Activated T-cell treated with anti-CD3 and anti-CD28 coated beads, Interleukin-2, amount 50 U/mL, for 1 hour (primary cell): ENCODE measurements at regions not wholly inside any gene's neighbourhood (a gene's known extent, or its start where the extent isn't known, plus 50 kb on each side); places are given as distances from the start of the nearest gene placed in this dataset.
"Not testable (repeated sequence)": the region's sequence is repeated elsewhere in the genome, so short reads cannot be mapped to it uniquely, and the experiment has no call there.

ENCODE experiments used
- DNase-seq: peaks from one replicate; pipeline ENCODE4 v3.0.0-alpha.2; 2020

GRCh38 chr1:185538309-185538898 lies 195.8 kb upstream of the HMCN1 start:
- DNase-seq: not testable (repeated sequence)

DNA sequence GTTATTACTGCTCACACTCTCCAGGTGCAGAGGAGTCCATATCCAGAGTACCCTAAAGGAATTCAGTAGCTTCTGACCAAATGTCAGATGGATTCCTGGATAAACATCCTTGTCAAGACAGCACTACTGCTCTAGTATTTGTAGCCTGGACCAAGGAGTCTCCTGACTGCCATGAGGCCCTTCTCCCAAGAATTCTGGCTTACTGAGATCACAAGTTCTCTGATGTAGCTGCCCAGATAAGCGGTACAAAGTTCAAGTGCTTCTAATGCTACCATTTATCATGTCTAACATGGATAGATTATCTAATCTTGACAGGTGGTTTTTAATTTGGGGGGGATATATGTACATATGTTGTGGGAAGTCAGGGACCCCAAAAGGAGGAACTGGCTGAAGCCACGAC lies 196.6 kb upstream of the HMCN1 start:
- no peak for DNase-seq

- no peak for DNase-seq
Measured at GRCh38 chr1:185536165-185536920, 197.8 kb upstream of the HMCN1 start.

DNA sequence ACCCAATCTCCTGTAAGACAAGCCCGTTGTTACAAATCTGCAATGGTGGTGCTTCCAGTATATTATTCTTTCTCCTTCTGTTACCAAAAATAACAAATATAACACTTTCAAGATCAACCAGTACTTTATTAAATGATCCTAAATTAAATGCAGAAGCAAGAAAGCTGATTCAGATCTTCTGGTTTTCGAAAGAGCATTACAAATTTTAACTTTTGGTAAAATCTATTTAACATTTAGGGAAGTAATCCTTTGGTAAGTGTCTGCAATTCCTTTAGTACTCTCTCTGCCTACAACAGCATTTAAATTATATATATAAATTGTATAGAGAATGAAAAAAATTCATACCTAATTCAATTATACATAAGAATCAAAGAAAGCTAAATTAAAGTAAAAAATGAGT lies 198.6 kb upstream of the HMCN1 start:
- no peak for DNase-seq

- no peak for DNase-seq
Measured at GRCh38 chr1:185534801-185535200, 199.4 kb upstream of the HMCN1 start.

GRCh38 chr1:185533596-185533995 lies 200.6 kb upstream of the HMCN1 start:
- no peak for DNase-seq

GRCh38 chr1:185532856-185533255 lies 201.3 kb upstream of the HMCN1 start:
- no peak for DNase-seq

DNA sequence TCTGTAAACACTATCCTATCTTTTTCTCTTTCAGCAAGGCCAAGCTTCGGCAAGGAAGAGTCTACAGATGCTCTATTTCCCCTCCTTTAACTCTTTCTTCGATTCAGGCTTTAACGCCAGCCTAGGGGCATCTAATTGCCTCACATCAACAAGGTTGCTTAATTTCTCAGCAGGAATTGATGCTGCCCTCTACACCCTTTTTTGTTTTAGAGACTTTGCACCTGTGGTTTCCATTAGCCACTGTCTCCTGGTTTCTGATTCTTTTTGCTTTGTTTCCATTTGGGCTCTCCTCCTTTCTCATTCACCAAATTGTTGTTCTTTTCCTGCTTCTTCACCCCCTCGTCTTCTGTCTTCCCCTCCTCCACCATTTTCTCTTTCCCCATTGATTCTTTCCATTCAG lies 202.4 kb upstream of the HMCN1 start:
- no peak for DNase-seq

GRCh38 chr1:185530215-185530614 lies 204.0 kb upstream of the HMCN1 start:
- no peak for DNase-seq

DNA sequence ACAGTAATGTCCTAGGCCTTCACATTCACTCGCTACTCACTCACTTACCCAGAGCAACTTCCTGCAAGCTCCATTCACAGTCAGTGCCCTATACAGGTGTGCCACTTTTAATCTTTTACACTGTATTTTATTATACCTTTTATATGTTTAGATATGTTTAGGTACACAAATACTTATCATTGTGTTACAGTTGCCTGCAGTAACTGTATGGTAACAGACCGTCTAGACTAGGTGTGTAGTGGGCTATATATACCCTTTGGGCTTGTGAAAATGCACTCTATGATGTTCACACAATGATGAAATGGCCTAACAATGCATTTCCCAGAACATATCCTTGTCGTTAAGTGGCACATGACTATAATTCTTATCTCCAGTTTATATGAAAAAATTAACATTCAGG lies 204.5 kb upstream of the HMCN1 start:
- no peak for DNase-seq

DNA sequence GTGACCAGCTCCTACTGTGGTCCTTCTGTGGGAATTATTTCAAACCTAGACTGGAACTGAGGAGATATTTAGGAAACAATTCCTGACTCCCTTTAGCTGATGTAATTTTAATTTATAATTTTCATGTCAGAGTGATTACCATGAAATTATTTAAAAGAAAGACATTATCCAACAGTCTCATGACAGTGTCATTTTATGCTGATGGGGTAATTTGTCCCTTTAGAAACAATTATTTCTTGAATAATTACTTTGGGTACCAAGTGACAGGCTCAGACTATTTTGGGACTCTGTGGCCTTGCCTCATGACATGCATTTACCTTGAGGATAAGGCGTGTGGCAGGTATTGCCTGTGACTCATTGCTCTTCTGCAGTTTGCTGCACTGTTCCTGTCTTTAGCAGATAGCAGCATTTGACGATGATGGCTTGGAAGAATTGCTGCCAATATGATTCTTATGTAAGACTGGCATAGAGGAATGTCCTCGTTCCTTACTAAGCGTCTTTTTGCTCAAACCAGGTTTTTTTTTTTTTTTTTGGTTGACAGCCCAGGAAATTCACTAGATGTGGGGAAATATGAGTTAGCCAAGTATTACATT lies 206.0 kb upstream of the HMCN1 start:
- DNase-seq: no peak

- DNase-seq: no peak
Measured at GRCh38 chr1:185526344-185527307, 207.6 kb upstream of the HMCN1 start.

DNA sequence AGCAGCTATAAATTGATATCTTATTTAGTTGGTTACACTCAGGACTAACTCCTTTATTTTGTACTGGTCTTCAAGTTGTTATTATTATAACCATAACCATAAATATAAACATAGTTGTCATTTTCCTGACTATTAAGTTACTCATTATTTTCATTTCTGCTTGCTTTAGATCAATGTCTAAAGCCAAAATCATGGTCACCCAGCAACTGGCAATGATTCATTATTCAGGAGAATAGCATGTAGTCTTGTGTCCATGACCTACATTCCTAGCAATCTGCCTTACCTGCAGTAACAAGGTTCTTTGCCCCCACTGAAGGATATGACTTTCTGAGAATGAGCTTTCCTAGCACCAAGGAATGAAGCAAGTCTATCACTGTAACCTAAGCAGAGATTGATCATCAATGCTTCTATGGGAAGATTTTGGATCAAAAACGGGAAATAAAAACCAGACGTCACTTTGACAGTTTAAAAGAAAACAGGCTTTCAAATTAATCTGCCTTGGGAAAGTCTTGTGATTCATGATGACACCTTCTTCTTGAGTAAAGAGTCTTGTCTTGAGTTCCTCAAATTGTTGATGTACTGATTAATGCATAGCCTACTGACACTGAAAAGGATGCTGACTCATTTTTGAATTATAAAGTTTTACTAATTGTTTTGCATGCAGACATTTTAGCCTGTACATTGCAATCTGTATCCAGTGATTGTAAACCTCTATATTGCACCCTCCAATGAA lies 203.3 kb upstream of the IVNS1ABP start:
- DNase-seq: no peak

DNA sequence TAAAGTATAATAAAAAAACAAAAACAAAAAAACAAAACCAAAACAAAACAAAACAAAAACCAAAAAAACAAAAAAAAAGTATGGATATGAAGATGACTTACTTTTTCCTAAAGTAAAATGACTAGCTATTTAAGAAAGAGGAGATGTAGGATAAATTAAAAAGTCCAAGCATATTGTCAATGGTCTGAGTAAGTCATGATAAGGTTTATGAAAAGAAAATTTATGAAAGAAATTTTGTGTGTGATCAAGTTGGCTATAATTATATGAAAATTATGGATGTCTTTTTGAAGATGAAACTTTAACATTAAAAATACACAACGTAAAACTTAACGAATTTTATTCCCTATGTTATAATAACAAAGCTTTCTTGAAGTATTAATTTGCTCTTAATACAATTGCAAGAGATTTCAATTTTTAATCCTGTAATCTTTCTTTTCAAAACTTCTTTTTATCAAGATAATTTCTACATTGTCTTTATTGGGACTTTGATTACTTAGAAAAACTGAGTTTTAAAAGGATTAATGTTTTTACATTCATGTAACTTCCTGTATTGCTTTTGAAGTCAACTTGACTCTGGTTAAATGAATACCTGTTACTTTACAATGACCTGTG lies 200.9 kb upstream of the IVNS1ABP start:
- DNase-seq: no peak

DNA sequence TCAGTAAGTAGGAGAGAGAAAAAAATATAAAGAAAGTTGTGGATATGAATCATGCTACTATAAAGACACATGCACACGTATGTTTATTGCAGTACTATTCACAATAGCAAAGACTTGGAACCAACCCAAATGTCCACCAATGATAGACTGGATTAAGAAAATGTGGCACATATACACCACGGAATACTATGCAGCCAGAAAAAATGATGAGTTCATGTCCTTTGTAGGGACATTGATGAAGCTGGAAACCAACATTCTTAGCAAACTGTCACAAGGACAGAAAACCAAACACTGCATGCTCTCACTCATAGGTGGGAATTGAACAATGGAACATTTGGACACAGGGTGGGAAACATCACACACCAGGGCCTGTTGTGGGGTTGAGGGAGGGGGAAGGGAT lies 200.3 kb upstream of the IVNS1ABP start:
- DNase-seq: not testable (repeated sequence)

GRCh38 chr1:185515696-185516095 lies 198.7 kb upstream of the IVNS1ABP start:
- no peak for DNase-seq

DNA sequence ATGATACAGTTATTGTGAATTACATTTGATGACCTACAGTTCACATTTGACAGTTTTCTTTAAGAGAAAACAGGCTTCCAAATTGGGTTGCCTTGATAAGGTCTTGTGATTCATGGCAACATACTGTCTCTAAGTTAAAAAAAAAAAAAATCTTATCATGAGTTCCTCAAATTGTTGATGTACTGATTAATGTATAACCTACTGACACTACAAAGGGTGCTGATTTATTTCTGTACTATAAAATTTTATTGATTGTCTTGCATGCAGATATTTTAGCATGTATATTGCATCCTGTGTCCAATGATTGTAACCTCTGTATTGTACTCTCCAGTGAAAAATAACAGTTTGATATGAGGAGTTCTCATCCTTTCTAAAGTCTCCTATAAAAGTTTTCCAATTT lies 197.3 kb upstream of the IVNS1ABP start:
- DNase-seq: no peak

DNA sequence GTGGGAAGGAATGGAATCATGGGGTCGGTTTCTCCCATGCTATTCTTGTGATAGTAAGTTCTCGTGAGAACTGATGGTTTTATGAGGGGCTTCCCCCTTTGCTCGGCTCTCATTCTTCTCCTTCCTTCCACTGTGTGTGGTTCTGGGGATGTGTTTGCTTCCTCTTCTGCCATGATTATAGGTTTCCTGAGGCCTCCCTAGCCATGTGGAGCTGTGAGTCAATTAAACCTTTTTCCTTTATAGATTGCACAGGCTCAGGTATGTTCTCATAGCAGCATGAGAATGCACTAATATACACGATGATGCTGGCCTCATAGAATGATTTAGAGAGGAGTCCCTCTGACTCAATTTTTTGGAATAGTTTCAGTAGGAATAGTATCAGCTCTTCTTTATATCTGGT lies 195.4 kb upstream of the IVNS1ABP start:
- DNase-seq: no peak

DNA sequence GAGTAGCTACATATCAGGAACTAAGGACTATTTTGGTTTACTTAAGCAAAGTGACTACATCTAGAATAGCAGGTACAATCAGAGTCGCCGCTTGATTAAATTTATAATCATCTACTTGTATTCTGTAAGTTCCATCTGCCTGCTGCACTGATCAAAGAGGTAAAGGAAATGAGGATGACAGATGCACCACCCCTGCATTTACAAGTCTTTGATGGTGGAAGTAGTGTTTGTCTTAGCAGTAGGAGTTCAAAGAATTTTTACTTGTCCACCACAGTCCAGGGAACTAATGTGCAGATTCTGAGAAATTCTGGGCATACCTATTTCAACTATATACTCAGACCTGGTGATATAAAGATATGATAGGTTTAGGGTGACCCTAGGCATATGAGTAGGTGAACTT lies 184.1 kb upstream of the IVNS1ABP start:
- DNase-seq: no peak

GRCh38 chr1:185500001-185500626 lies 183.1 kb upstream of the IVNS1ABP start:
- no peak for DNase-seq

DNA sequence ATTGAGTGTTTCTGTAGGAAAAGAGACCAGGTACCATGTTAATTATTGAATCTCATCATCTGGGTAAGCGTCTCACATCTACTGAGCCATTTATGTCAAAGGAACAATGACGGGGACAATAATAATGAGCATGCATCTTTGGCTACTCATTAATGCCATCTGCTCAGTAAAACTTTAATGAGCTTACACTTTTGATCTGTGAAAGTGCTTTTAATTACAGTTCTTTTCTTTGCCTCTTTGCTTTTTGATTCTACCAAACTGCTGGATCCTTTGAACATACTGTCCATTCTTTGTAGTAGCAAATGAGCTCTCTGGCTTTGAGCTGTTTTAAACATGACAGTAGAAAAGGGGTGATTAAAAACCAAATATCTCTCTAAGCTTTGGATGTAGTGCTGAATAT lies 181.2 kb upstream of the IVNS1ABP start:
- no peak for DNase-seq

GRCh38 chr1:185497177-185497576 lies 180.1 kb upstream of the IVNS1ABP start:
- DNase-seq: no peak
